ENCODE measurements at regions not wholly inside any gene's neighbourhood (a gene's known extent, or its start where the extent isn't known, plus 50 kb on each side); places are given as distances from the start of the nearest gene placed in this dataset.
"Not testable (repeated sequence)": the region's sequence is repeated elsewhere in the genome, so short reads cannot be mapped to it uniquely, and the experiment has no call there.

DNA sequence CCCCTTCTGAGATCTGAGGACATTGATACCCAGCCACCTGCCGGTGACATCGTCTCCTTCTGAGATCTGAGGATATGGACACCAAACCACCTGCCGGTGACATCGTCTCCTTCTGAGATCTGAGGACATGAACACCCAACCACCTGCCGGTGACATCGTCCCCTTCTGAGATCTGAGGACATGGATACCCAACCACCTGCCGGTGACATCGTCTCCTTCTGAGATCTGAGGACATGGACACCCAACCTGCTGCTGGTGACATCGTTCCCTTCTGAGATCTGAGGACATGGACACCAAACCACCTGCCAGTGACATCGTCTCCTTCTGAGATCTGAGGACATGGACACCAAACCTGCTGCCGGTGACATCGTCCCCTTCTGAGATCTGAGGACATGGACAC is 396.1 kb upstream of the TNRC6C start:
- DNase-seq: not testable (repeated sequence)

DNA sequence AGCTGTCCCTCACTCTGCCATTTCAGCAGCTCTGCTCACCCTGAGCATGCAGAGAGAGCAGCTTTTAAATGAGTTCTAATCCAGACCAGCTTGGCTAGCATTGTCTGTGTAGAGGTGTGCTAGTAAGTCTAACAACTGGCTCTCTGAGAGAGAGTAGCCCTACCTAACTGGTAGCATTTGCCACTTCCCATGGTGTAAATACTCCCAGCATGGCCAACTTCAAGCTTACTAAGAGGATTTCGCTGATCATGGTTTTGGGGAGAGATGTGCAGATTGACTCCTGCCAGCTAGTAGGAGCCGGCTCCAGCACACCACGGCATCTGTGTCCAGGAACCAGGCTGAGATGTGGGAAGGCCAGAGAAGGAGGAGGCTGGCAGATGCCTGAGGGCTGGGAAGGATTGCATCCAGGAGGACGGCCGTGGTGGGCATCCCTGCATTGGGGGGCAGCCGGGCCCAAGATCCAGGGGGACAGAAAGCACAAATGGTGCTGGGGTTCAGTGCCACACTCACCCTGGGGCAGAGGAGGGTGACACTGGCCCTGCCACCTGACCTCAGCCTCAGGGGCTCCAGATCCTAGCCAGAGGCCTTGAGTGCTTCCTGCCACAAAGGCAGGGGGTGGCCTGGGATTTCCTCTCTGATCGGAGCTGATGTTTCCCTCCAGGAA is 394.9 kb upstream of the TNRC6C start:
- DNase-seq: no peak

DNA sequence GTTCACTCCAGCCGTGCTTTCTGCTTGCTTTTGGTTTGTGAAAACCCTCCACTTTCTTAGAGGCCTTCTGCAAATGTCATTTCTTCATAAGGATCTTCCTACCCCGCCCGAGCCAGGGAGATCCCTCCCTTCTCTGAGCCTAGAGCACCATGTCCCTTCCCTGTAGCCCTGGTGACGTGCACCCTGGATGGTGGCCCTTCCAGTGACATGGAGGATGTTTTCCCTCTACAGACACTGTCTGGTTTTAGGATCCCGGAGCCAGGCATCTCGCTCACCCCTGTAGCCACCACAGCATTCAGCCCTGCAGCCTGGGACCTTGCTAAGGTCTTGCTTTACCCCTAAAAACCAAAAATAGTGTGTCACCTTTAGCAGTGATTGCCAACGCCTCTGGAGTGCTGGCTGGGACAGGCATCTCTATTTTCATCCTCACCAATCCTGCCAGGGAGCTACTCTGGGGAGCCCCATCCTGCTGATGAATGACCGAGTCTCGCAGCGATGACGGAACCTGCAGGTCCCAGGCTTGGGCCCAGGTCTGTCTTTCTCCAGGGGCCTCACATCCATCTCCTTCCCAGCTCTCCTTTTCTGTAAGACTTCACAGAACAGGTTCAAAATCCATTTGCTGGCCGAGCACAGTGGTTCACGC is 394.1 kb upstream of the TNRC6C start:
- DNase-seq: no peak

DNA sequence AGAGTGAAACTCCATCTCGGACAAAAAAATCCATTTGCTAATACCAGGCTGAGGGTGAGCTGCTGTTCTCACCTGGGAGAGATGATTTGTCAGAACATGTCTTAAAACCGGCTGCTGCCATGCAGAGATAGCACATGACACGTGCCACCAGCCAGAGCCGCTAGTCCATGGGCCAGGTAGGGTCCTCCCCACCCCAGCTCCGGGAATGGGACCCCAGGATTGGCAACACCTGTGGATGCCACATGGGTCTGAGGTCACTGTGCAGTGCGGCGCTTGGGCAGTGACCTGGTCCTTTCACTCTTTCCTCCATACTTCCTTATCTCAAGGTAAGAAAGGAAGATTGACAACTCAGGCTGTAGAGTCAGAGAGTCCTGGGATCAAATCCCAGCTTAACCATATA is 393.3 kb upstream of the TNRC6C start:
- no peak for DNase-seq

DNA sequence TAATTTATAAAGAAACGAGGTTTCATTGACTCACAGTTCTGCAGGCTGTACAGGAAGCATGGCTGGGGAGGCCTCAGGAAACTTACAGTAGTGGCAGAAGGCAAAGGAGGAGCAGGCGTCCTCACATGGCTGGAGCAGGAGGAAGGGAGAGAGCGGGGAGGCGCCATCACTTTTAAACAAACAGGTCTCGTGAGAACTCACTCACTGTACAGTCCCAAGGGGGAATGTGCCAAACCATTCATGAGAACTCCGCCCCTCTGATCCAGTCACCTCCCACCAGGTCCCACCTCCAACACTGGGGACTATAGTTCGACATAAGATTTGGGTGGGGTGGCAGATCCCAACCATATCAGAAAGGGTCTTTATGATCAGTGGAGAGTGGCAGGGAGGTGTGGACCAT is 392.4 kb upstream of the TNRC6C start:
- no peak for DNase-seq

DNA sequence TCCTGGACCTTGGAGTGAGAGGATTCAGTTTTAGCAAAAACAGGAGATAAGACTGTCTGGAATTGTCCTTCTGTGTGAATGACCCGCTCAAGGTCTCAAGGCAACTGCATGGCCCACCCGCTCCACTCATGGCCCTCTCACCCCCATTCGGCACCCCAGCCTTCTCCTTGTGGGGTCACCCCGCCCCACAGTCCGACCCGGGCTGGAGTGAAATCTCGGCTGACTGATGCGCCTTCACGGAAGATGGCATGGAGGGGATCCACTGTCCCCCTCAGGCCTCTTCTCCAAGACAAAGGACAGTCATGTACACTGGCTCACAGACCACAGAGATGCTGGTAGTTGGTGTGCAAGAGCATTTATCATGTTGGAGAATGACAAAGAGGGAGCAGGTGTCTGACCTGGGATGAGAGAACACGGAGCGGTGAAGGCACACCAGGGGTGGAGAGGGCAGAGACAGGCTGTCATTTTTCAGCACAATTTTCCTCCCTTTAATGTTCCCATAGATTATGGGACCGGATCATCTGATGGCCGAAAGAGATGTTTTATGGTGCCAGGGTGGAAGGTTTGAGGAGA is 391.9 kb upstream of the TNRC6C start:
- DNase-seq: no peak

DNA sequence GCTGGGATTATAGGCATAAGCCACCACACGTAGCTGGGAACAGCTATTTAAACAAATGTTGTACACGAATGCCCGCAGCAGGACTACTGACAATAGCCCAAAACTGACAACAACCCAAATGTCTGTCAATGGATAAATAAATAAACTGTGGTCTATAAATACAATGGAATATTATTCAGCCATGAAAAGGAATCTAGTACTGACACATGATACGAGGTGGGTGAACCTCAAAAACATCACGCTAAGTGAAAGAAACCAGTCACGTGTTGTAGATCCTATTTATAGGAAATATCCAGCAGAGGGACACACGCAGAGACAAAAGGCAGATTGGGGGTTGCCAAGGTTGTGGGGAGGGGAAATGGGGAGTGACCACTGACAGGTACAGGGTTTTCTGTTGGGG is 390.0 kb upstream of the TNRC6C start:
- DNase-seq: no peak

DNA sequence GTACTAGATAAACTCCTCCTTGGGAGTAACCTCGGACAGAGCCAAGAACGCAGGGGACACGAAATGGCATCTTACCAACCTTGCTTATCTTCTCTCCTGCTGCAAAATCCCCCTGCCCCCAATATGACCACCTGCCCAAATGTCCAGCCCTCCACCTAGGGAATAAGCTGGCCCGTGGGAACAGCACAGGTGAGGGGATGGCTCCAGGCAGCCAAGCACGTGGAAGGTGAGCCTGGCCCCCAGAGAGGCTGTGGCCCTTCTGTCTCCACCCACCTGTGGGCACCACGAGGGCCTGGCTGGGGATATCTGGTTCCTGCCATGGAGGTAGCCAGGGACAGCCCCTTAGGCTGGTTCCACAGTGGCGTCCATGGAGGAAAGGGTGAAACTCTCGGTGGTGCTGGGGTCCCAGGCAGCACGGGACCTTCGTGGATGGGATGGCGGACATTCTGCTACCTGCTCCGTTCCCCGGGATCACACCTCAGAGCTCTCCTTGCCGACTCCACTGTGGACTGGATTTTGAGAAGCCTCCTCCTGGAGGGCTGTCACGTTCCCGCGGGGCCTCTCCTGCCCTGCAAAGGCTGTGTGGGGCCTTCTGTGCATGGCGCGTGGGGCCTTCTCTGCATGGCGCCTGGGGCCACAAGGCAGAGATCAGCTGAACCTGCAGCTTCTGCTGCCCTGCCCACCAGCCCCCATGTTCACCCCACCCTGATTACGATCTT is 388.5 kb upstream of the TNRC6C start:
- DNase-seq: no peak

DNA sequence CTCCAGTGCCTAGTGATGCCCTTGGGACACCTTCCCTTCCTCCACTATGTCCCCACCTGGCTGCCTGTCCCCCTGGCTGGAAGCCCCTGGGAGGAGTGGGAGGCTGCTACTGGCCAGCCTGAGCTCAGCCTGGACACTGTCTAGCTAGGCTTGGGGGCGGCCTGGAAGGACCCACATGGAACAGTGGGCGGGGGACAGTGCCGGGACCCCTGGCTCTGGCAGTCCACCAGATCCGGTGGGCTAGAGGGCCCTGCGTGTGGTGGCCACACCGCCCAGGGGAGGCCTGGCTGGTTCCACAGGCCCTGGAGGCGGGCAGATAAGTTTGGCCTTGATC is 388.0 kb upstream of the TNRC6C start:
- DNase-seq: no peak

DNA sequence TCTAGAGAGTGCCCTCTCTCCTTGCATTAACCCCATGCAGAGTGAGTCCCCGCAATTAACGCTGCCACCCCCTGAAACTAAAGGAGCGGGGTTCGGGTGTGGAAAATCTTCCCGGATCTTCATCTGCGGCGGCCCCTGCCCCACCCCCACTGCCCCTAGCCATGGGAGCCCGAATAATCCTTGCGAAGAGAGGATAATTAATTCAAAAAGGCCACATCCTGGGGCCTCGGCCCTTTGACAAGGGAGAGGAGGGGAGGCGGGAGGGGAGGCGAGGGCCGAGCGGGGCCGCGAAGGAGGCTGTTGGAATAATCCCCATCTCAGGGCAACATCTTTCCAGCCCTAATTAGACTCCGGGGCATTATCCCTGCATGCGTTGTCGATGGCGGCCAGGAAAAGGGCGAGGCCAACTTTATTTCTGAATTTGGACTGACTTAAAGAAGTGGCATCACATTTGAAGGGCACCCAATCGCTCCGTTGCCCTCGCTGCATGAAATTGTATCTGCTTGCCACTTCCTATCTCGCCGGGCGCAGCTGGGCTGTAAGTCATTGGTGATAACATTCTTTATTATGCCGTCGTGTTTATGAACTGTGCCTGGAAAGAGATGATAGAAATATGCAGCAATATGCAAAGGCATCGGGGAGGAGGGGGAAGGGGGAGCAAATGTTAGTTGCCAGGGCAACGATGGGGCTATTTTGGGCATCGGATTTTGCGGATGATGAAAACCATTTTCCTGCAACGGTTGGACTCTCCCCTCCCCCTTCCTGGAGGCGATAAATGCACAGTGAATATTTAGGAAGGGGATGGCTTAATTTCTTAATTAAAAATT is 387.1 kb upstream of the TNRC6C start:
- DNase-seq: no peak

DNA sequence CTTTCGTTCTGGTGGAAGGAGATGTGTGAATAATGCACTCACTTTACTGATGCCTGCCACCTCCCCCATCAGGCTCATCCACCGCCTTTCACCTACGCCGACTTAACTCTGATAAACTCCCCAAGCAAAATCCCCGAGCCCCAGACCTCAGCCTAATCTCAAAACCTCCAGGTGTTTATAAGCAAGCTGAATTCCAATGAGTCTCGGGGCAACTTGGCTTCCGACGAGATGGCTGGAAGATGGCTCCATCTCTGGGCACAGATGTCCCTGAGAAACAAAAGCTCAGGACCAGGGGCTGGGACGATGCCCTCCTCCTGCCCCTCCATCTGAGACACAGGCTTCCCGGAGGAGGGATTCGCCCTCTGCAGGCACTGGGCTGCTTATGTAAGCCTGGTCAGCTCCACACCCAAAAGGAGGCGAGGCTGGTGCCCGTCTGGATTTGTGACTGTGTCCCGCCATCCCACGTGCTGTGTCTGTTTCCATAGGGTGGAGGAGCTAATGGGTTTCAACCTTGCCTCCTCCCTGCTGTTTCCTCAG is 386.4 kb upstream of the TNRC6C start:
- no peak for DNase-seq

DNA sequence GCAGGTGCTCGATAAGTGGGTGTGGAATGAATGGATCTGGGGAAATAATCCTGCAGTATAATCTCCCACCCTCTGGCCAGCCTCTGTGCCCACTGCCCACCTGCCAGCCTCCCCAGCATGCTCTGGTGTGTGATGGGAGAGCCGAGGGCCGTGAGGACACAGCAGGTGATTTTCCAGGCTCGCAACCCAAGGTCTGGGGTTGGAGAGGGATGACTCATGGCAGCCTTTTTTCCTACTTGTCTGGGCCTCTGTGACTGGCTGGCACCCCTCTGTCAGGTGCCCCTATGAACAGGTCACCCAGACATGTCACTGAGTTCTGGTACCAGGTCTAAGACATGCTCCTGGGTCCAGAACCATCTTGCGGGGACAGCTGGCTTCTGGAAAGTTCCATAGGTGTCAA is 385.7 kb upstream of the TNRC6C start:
- DNase-seq: no peak

DNA sequence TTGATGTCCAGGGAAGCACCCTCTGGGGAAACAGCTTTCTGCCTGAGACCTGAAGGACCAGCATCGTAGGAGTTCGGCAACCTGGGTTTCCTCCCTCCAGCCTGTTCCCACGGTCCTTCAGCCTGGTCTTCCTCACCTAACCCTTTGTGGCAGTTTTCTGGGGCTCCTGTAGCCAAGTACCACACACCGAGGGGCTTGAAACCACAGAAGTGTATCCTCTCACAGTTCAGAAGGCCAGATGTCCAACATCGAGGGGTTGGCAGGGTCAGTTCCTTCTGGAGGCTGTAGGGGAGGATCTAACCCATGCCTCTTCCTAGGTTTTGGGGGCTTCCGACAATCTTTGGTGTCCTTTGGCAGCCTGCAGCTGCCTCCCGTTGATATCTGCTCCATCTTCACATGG is 381.0 kb upstream of the TNRC6C start:
- no peak for DNase-seq

DNA sequence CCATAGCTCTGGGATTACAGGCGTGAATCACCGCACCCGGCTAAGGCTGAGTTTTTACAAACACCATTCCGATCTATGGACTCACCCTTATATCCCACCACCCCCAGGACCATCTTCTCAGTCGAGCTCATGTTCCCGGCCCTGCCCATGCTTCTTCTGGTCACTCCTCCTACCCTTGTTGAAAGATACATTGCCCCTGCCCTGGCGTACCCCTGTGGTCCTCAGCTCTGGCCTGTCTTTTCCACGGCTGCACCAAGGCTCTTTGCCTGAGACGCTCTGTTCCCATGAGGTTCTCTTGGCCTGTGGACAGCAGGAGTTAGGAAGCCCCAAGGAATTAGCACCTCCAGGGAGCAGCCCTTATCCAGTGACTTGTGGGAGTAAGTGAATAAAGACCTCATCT is 379.4 kb upstream of the TNRC6C start:
- DNase-seq: no peak

DNA sequence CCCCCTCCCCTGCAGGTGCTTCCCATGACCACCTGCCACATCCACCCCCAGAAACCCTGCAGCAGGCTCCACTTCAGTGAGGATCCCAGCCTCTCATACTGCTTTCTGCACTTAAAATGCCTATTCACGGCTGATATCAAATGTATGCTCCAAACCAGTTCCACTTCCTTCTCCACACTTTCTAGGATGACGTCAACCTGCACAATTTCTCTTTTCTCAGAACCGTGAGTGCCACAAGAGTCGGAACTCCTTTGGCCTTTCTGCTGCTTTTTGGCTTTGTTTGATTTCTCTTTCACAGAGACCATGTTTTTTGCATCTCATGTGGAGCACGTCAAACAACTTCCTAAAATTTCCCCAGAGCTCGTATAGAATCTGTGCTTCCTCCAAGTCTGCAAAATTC is 378.8 kb upstream of the TNRC6C start:
- DNase-seq: no peak

DNA sequence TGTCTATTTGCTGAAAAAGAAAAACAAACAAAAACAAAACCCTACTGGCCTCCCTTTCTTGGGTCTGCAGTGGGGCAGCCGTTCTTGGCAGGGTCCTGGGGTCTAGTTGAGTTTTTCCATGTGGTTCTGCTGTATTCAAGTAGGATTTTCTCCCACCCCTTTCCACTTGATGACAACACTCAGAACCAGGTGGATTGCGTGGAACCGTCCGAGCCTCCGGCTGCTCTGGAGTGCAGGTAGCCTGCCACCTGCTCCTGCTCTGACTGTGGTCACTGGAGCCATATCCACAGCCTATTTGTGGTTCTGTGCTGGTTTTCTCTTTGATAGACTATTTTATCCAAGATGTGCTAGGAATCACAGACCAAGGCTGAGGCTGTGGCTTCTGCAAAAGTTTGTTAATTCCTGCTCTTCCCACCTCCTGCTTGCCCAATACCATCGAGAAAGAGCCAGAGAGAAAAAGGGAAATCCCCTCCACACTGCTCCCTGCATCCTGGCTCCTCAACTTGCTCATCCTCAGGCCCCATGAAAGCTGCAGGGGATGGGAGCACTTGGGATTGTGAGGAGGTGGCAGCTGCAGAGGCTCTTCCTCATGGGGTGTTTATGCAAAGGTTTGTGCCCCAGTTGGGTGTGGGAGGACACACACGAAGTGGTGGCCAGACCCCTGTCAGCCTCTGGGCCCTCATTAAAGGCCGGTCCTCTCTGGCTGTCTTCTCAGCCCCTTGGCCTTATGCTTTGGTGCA is 377.8 kb upstream of the TNRC6C start:
- no peak for DNase-seq

DNA sequence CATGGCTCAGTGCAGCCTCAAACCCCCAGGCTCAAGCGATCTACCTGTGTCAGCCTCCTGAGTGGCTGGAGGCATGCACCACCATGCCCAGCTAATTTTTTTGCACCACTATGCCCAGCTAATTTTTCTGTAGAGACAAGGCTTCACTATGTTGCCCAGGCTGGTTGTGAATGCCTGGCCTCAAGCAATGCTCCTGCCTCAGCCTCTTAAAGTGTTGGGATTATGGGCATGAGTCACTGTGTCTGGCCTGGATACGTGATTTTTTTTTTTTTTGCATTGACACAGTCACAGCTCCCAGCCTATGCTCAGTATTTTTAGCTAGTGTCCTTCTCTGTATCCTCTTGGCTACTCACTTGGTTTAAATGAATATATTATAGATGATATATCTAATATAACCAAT is 377.0 kb upstream of the TNRC6C start:
- DNase-seq: no peak

DNA sequence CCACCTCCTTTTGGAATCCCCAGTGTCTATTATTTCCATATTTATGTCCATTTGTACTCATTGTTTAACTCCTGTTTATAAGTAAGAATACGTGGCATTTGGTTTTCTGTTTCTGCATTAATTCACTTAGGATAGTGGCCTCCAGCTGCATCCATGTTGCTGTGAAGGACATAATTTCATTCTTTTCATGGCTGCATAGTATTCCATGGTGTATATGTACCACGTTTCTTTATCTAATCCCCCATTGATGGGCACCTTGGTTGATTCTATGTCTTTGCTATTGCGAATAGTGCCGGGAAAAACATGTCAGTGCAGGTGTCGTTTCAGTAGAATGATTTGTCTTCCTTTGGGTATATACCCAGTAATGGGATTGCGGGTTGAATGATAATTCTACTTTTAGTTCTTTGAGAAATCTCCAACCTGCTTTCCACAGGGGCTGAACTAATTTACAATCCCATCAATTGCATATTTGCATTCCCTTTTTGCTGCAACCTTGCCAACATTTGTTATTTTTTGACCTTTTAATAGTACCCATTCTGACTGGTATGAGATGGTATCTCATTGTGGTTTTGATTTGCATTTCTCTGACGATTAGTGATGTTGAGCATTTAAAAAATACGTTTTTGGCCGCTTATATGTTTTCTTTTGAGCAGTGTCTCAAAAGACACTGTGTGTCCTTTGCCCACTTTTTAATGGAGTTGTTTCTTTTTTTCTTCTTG is 373.2 kb upstream of the TNRC6C start:
- no peak for DNase-seq

DNA sequence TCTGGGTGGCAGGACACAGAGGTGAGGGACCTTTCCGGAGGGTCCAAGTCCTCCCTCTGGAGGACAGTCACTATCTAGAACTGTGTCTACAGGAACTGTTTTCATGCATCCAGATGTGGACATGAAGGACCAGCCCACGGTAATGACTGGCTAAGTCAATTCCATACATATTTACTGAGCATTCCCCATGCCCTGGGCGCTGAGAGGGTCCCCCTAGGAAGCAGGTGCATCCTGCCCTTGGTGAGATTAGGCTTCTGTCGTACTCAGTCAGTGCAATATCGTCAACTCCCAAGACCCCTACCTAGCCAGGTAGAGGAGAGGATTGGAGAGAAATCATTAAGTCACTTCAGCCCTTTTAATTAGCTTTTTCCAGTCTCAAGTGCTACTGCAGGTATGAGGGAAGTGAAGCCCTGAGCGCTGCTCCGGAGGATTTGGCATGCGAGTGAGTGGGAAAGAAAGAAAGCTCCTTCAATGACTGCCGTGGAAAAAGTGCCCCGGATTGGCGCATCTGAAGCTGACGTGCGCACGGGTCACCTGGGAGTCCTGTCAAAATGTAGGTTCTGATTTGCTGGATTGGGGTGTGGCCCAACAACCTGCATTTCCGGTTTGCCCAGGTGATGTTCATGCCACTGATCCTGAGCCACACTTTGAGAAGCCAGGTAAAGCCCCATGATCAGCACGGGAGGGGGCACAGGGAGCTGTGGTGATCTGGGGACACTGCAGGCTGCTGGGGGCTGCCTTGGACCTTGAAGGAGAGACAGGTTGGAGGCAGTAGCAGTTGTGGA is 367.4 kb upstream of the TNRC6C start:
- no peak for DNase-seq

DNA sequence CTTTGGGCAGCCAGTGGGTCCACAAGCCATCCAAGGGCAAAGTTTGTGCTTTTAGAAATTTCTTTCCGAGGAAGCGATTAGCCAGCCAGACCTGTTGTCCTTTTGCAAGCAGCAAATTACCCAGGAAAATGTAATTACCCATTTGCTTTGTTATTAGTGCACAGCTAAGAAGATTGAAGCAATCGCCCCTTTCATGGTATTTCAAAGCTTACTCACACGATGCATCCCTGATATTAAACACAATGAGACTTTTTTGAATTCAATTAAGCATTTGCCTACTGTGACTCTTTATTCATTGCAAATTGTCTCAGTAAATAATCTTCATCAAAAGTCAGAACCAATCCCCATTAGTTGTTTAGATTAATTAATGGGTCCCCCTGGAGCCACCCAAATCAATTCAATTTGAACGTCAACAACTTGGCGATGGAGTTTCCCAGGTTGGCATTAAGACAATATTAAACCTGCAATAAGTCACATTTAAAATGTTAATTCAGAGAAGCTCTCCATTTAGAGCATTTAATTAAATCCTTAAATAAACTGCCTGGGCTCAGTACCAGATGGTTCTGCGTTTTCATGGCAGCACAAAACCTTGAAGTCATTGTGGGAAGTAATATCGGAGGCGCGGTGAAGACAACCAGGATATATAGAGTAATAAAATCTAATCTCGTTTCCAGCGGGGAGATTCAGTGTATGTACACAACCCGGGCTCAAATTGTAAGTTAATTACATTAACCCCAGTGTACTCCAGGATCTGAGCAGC is 366.2 kb upstream of the TNRC6C start:
- DNase-seq: no peak

All from SW 1271 (cell line).